Skin epidermis (tissue), 12 donors: ENCODE measurements at regions not wholly inside any gene's neighbourhood (a gene's known extent, or its start where the extent isn't known, plus 50 kb on each side); places are given as distances from the start of the nearest gene placed in this dataset.
A peak's percentile ranks its signal among the peaks of the same experiment; 100 is the strongest.

Experiments
- H3K27ac ChIP-seq, 21 experiments: fragments of 200-600 bp; sonication (generic) in 11 of 21; one replicate each; pipeline ENCODE4 v1.5.0; 2020; ENCODE audit warnings: mild to moderate bottlenecking in 3 of 21, inconsistent platforms in 2 of 21, moderate library complexity in 2 of 21
- H3K4me3 ChIP-seq, 7 experiments: fragments of 200-600 bp; sonication (generic) in 2 of 7; one replicate each; pipeline ENCODE4 v1.5.0; 2020; ENCODE audit warnings: inconsistent platforms in 2 of 7, mild to moderate bottlenecking in 2 of 7, moderate library complexity in 1 of 7

GRCh38 chr10:78952686-78953085 lies 116.1 kb upstream of the ZMIZ1 start:
- peak overlapping the region in 11 of 21 experiments; percentile 17 to 82 (median 47) for H3K27ac ChIP-seq

GRCh38 chr10:78953113-78953798 lies 115.5 kb upstream of the ZMIZ1 start:
- Histone ChIP-seq H3K27ac (peak overlapping the region in 11 of 21 experiments; percentile 17 to 82 (median 47)), H3K4me3 (no peak overlapping the region)

More at GRCh38 chr10:78952686-78953085, 116.1 kb upstream of the ZMIZ1 start:
- H3K4me3 ChIP-seq, result no peak overlapping the region

GRCh38 chr10:78953799-78954297 lies 114.9 kb upstream of the ZMIZ1 start:
- H3K27ac ChIP-seq, result peak overlapping the region in 2 of 21 experiments; percentile 23 to 37
- no peak overlapping the region for H3K4me3 ChIP-seq

- Histone ChIP-seq H3K27ac (no peak overlapping the region), H3K4me3 (no peak overlapping the region)
These were observed 114.1 kb upstream of the ZMIZ1 start for GRCh38 chr10:78954689-78955088.

GRCh38 chr10:78955206-78955605 lies 113.6 kb upstream of the ZMIZ1 start:
- Histone ChIP-seq H3K27ac (no peak overlapping the region), H3K4me3 (no peak overlapping the region)

- Histone ChIP-seq H3K4me3 (no peak overlapping the region), H3K27ac (peak overlapping the region in 1 of 21 experiments; percentile 47)
These were observed 112.4 kb upstream of the ZMIZ1 start for GRCh38 chr10:78956391-78956790.

GRCh38 chr10:78957471-78958039 lies 111.2 kb upstream of the ZMIZ1 start:
- Histone ChIP-seq H3K4me3 (no peak overlapping the region), H3K27ac (peak overlapping the region in 1 of 21 experiments; percentile 60)

- H3K4me3 ChIP-seq, result no peak overlapping the region
- H3K27ac ChIP-seq, result no peak overlapping the region
These were observed 109.4 kb upstream of the ZMIZ1 start for GRCh38 chr10:78959217-78959923.

GRCh38 chr10:78959924-78960285 lies 108.9 kb upstream of the ZMIZ1 start:
- Histone ChIP-seq H3K4me3 (no peak overlapping the region), H3K27ac (no peak overlapping the region)

GRCh38 chr10:78960316-78960800 lies 108.4 kb upstream of the ZMIZ1 start:
- peak overlapping the region in 5 of 21 experiments; percentile 9 to 65 (median 22) for H3K27ac ChIP-seq
- H3K4me3 ChIP-seq, result no peak overlapping the region

- H3K27ac ChIP-seq, result no peak overlapping the region
- H3K4me3 ChIP-seq, result no peak overlapping the region
These were observed 107.0 kb upstream of the ZMIZ1 start for GRCh38 chr10:78961760-78962159.

- no peak overlapping the region for H3K4me3 ChIP-seq
- H3K27ac ChIP-seq, result peak overlapping the region in 7 of 21 experiments; percentile 1 to 56 (median 30)
These were observed 105.4 kb upstream of the ZMIZ1 start for GRCh38 chr10:78963074-78964034.

- Histone ChIP-seq H3K27ac (peak overlapping the region in 4 of 21 experiments; percentile 15 to 45 (median 32)), H3K4me3 (no peak overlapping the region)
These were observed 104.4 kb upstream of the ZMIZ1 start for GRCh38 chr10:78964274-78964951.

- Histone ChIP-seq H3K4me3 (no peak overlapping the region), H3K27ac (peak overlapping the region in 8 of 21 experiments; percentile 11 to 68 (median 22))
These were observed 103.7 kb upstream of the ZMIZ1 start for GRCh38 chr10:78964952-78965633.

- no peak overlapping the region for H3K4me3 ChIP-seq
These were observed 102.5 kb upstream of the ZMIZ1 start for GRCh38 chr10:78966182-78966787.

GRCh38 chr10:78966844-78967488 lies 101.8 kb upstream of the ZMIZ1 start:
- Histone ChIP-seq H3K27ac (peak overlapping the region in 1 of 21 experiments; percentile 2), H3K4me3 (no peak overlapping the region)

More at GRCh38 chr10:78966182-78966787, 102.5 kb upstream of the ZMIZ1 start:
- no peak overlapping the region for H3K27ac ChIP-seq

GRCh38 chr10:78968300-78968942 lies 100.3 kb upstream of the ZMIZ1 start:
- no peak overlapping the region for H3K4me3 ChIP-seq
- H3K27ac ChIP-seq, result no peak overlapping the region
